ENCODE measurements at regions not wholly inside any gene's neighbourhood (a gene's known extent, or its start where the extent isn't known, plus 50 kb on each side); places are given as distances from the start of the nearest gene placed in this dataset.

- TF ChIP-seq EZH2 (IDR thresholded peaks at IDR 0.05; ENCODE audit: low read depth, unreplicated experiment) (no peak), CTCF (conservative IDR thresholded peaks at IDR 0.05; ENCODE audit: low read depth in 2 of 2) (no peak), EZH2phosphoT487 (IDR thresholded peaks at IDR 0.05; ENCODE audit: unreplicated experiment) (no peak), REST (IDR thresholded peaks at IDR 0.05; ENCODE audit: unreplicated experiment) (no peak), POLR2AphosphoS5 (IDR thresholded peaks at IDR 0.05; ENCODE audit: low read depth) (no peak), CREB1 (CRISPR knock-in tag; IDR thresholded peaks at IDR 0.05; ENCODE audit: low read depth) (no peak)
Measured at GRCh38 chr14:87055007-87055406, 938.0 kb downstream of the GALC start.

Measured in GM23338 (cell line).